Activated T-cell treated with anti-CD3 and anti-CD28 coated beads for 48 hours (primary cell): ENCODE measurements at regions not wholly inside any gene's neighbourhood (a gene's known extent, or its start where the extent isn't known, plus 50 kb on each side); places are given as distances from the start of the nearest gene placed in this dataset.
"Not testable (repeated sequence)": the region's sequence is repeated elsewhere in the genome, so short reads cannot be mapped to it uniquely, and the experiment has no call there.

Experiments
- DNase-seq: peaks from one replicate; pipeline ENCODE4 v3.0.0-alpha.2; 2020; ENCODE audit warnings: low read depth

GRCh38 chr2:21970971-21971370 is 847.2 kb downstream of the TDRD15 start:
- no peak for DNase-seq

GRCh38 chr2:21972586-21972985 is 848.8 kb downstream of the TDRD15 start:
- DNase-seq = no peak

GRCh38 chr2:21981127-21981526 is 857.4 kb downstream of the TDRD15 start:
- DNase-seq = no peak

- DNase-seq = no peak
These were observed 869.2 kb downstream of the TDRD15 start for GRCh38 chr2:21993002-21993401.

GRCh38 chr2:21996339-21996738 is 872.6 kb downstream of the TDRD15 start:
- no peak for DNase-seq

GRCh38 chr2:21999522-21999921 is 875.8 kb downstream of the TDRD15 start:
- no peak for DNase-seq

- no peak for DNase-seq
These were observed 878.3 kb downstream of the TDRD15 start for GRCh38 chr2:22002066-22002465.

GRCh38 chr2:22003270-22003669 is 879.5 kb downstream of the TDRD15 start:
- no peak for DNase-seq

- DNase-seq = no peak
These were observed 887.3 kb downstream of the TDRD15 start for GRCh38 chr2:22011048-22011447.

- DNase-seq = no peak
These were observed 896.4 kb downstream of the TDRD15 start for GRCh38 chr2:22020091-22020742.

GRCh38 chr2:22027345-22028005 is 903.7 kb downstream of the TDRD15 start:
- DNase-seq = no peak

GRCh38 chr2:22035361-22035830 is 911.6 kb downstream of the TDRD15 start:
- DNase-seq = no peak

- DNase-seq = no peak
These were observed 913.5 kb downstream of the TDRD15 start for GRCh38 chr2:22037274-22037673.

GRCh38 chr2:22043784-22044183 is 920.0 kb downstream of the TDRD15 start:
- DNase-seq = no peak

GRCh38 chr2:22055784-22056620 is 932.2 kb downstream of the TDRD15 start:
- no peak for DNase-seq

GRCh38 chr2:22056621-22057132 is 932.9 kb downstream of the TDRD15 start:
- DNase-seq = no peak

GRCh38 chr2:22062679-22063078 is 938.9 kb downstream of the TDRD15 start:
- DNase-seq = no peak

GRCh38 chr2:22076454-22076853 is 952.7 kb downstream of the TDRD15 start:
- no peak for DNase-seq

GRCh38 chr2:22078701-22079100 is 954.9 kb downstream of the TDRD15 start:
- no peak for DNase-seq

- no peak for DNase-seq
These were observed 955.8 kb downstream of the TDRD15 start for GRCh38 chr2:22079583-22079982.

GRCh38 chr2:22086726-22087125 is 963.0 kb downstream of the TDRD15 start:
- DNase-seq = no peak

- not testable (repeated sequence) for DNase-seq
These were observed 979.8 kb downstream of the TDRD15 start for GRCh38 chr2:22103617-22104016.

- DNase-seq = no peak
These were observed 986.5 kb downstream of the TDRD15 start for GRCh38 chr2:22110244-22110651.
